Liver (tissue), 7 donors: ENCODE measurements at regions not wholly inside any gene's neighbourhood (a gene's known extent, or its start where the extent isn't known, plus 50 kb on each side); places are given as distances from the start of the nearest gene placed in this dataset.

ENCODE experiments used
- DNase-seq: peaks from one replicate; pipeline ENCODE4 v3.0.0-alpha.2; 2017; ENCODE audit warnings: low spot score
- H3K27ac ChIP-seq, 2 donors: one replicate each; pipeline ENCODE4 v1.7.0; 2013; ENCODE audit warnings: inconsistent platforms in 2 of 2, low read length in 2 of 2, control low read depth in 1 of 2, low read depth in 1 of 2, mild to moderate bottlenecking in 1 of 2
- H3K27me3 ChIP-seq, 4 donors: one replicate each; pipeline versions ENCODE4 v1.6.1 to v1.7.0; 2013; ENCODE audit warnings: low read length in 3 of 4, inconsistent platforms in 1 of 4, mild to moderate bottlenecking in 1 of 4, moderate library complexity in 1 of 4; ENCODE audit not compliant: control insufficient read depth in 4 of 4, insufficient read depth in 4 of 4
- H3K36me3 ChIP-seq, 4 donors: one replicate each; pipeline versions ENCODE4 v1.6.1 to v1.7.0; 2013; ENCODE audit warnings: low read length in 3 of 4, mild to moderate bottlenecking in 3 of 4, low read depth in 1 of 4, moderate library complexity in 1 of 4; ENCODE audit not compliant: control insufficient read depth in 4 of 4, insufficient read depth in 3 of 4
- H3K4me1 ChIP-seq, 4 donors: one replicate each; pipeline versions ENCODE4 v1.6.1 to v1.7.0; 2013; ENCODE audit warnings: low read length in 3 of 4, mild to moderate bottlenecking in 3 of 4, moderate library complexity in 1 of 4; ENCODE audit not compliant: control insufficient read depth in 4 of 4, insufficient read depth in 4 of 4
- H3K4me3 ChIP-seq, 3 donors: one replicate each; pipeline versions ENCODE4 v1.6.1 to v1.7.0; 2013; ENCODE audit warnings: low read length in 3 of 3, control low read depth in 1 of 3, low read depth in 1 of 3, mild to moderate bottlenecking in 1 of 3
- H3K9ac ChIP-seq, 2 donors: one replicate each; pipeline ENCODE4 v1.7.0; 2013; ENCODE audit warnings: low read length in 2 of 2, mild to moderate bottlenecking in 2 of 2, moderate library complexity in 2 of 2, control low read depth in 1 of 2, low read depth in 1 of 2
- H3K9me3 ChIP-seq, 4 donors: one replicate each; pipeline versions ENCODE4 v1.6.1 to v1.7.0; 2013; ENCODE audit warnings: low read length in 3 of 4; ENCODE audit not compliant: control insufficient read depth in 4 of 4
- EGR1 ChIP-seq, 2 donors: IDR thresholded peaks; 2 replicates each; pipeline ENCODE4 v1.6.1; 2016 to 2018; ENCODE audit warnings: antibody characterized with exemption in 2 of 2, low read depth in 2 of 2
- FOXA1 ChIP-seq: IDR thresholded peaks from 2 replicates; pipeline ENCODE4 v1.6.1; 2016; ENCODE audit warnings: antibody characterized with exemption
- FOXA2 ChIP-seq: IDR thresholded peaks from 2 replicates; pipeline ENCODE4 v1.6.1; 2016; ENCODE audit warnings: antibody characterized with exemption
- GABPA ChIP-seq, 2 donors: IDR thresholded peaks in 1 of 2; conservative IDR thresholded peaks in 1 of 2; 2 replicates each; pipeline ENCODE4 v1.6.1; 2016; ENCODE audit warnings: antibody characterized with exemption in 2 of 2, mild to moderate bottlenecking in 1 of 2, moderate library complexity in 1 of 2
- HNF4G ChIP-seq: IDR thresholded peaks from 2 replicates; pipeline ENCODE4 v1.6.1; 2016; ENCODE audit warnings: antibody characterized with exemption
- JUND ChIP-seq, 2 donors: IDR thresholded peaks; 2 replicates each; pipeline ENCODE4 v1.6.1; 2016; ENCODE audit warnings: antibody characterized with exemption in 2 of 2
- RAD21 ChIP-seq, 2 donors: IDR thresholded peaks; 2 replicates each; pipeline ENCODE4 v1.6.1; 2016; ENCODE audit warnings: antibody characterized with exemption in 2 of 2, mild to moderate bottlenecking in 2 of 2
- REST ChIP-seq: IDR thresholded peaks from 2 replicates; pipeline ENCODE4 v1.6.1; 2016; ENCODE audit warnings: antibody characterized with exemption, mild to moderate bottlenecking
- TAF1 ChIP-seq: conservative IDR thresholded peaks from 2 replicates; pipeline ENCODE4 v1.6.1; 2016; ENCODE audit warnings: antibody characterized with exemption, mild to moderate bottlenecking
- YY1 ChIP-seq: IDR thresholded peaks from 2 replicates; pipeline ENCODE4 v1.6.1; 2016; ENCODE audit warnings: antibody characterized with exemption, mild to moderate bottlenecking
- ZBTB33 ChIP-seq: IDR thresholded peaks from 2 replicates; pipeline ENCODE4 v1.6.1; 2016; ENCODE audit warnings: antibody characterized with exemption
- WGBS: extraction: QIAGEN DNeasy Blood & Tissue Kit; methylation state at CpG from one replicate; pipeline ENCODE4 v1.1.7; 2013; 5-methylcytosine and 5-hydroxymethylcytosine counted together
- TF ChIP-seq, protein P1 (sequence below): IDR thresholded peaks from 2 replicates; pipeline ENCODE4 v1.6.1; 2016; ENCODE audit warnings: antibody characterized with exemption
- donor health status: healthy.
- donor health status: healthy.
- donor health status: healthy.
- donor health status: healthy.

GRCh38 chrY:8656101-8656500 is 681.2 kb upstream of the TSPY4 start:
- no peak for DNase-seq
- TF ChIP-seq RAD21 (IDR thresholded peaks at IDR 0.05) (no peak), ZBTB33 (no peak), TAF1 (no peak), YY1 (no peak), EGR1 (IDR thresholded peaks at IDR 0.05; ENCODE audit: low read depth in 2 of 2) (no peak)
- TF ChIP-seq, protein P1, sequence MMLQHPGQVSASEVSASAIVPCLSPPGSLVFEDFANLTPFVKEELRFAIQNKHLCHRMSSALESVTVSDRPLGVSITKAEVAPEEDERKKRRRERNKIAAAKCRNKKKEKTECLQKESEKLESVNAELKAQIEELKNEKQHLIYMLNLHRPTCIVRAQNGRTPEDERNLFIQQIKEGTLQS = no peak
- H3K9ac ChIP-seq = no peak overlapping the region
- no peaks in the 10 kb centered on the region for H3K27me3 ChIP-seq
- no peaks in the 10 kb centered on the region for H3K36me3 ChIP-seq
- no peak overlapping the region for H3K4me3 ChIP-seq
- H3K27ac ChIP-seq = no peak overlapping the region
- H3K4me1 ChIP-seq = no peaks in the 10 kb centered on the region
- H3K9me3 ChIP-seq = no peaks in the 10 kb centered on the region

- Histone ChIP-seq H3K4me3 (no peak overlapping the region), H3K27me3 (no peaks in the 10 kb centered on the region), H3K9me3 (no peaks in the 10 kb centered on the region), H3K9ac (no peak overlapping the region), H3K36me3 (no peaks in the 10 kb centered on the region), H3K27ac (no peak overlapping the region), H3K4me1 (no peaks in the 10 kb centered on the region)
- WGBS = 66% methylated on average over 5 of the region's 5 CpGs
- TF ChIP-seq RAD21 (IDR thresholded peaks at IDR 0.05) (no peak), REST (no peak), GABPA (IDR thresholded peaks at IDR 0.05 in 1 of 2, conservative IDR thresholded peaks at IDR 0.05 in 1 of 2) (no peak), ZBTB33 (no peak), EGR1 (IDR thresholded peaks at IDR 0.05; ENCODE audit: low read depth in 2 of 2) (no peak), HNF4G (no peak), FOXA1 (no peak), YY1 (no peak), TAF1 (no peak), JUND (IDR thresholded peaks at IDR 0.05) (no peak), FOXA2 (no peak)
- TF ChIP-seq, protein P1 = no peak
- DNase-seq = no peak
Observed at GRCh38 chrY:8656515-8656914, 680.7 kb upstream of the TSPY4 start.
